Endothelial cell (in vitro differentiated cells): ENCODE measurements at regions not wholly inside any gene's neighbourhood (a gene's known extent, or its start where the extent isn't known, plus 50 kb on each side); places are given as distances from the start of the nearest gene placed in this dataset.

Experiments used
- DNase-seq: peaks from one replicate; pipeline ENCODE4 v3.0.0; 2021; ENCODE audit warnings: low spot score
- H3K27ac Mint-ChIP-seq: one replicate; pipeline ENCODE4 v1.8.0; 2021; ENCODE audit warnings: mixed read lengths, inconsistent platforms; ENCODE audit not compliant: unreplicated experiment
- H3K27me3 Mint-ChIP-seq: one replicate; pipeline ENCODE4 v1.8.0; 2021; ENCODE audit warnings: mild to moderate bottlenecking, moderate library complexity, mixed read lengths, inconsistent platforms; ENCODE audit not compliant: unreplicated experiment
- H3K36me3 Mint-ChIP-seq: one replicate; pipeline ENCODE4 v1.8.0; 2021; ENCODE audit warnings: mild to moderate bottlenecking, low read depth, mixed read lengths, inconsistent platforms; ENCODE audit not compliant: unreplicated experiment
- H3K4me1 Mint-ChIP-seq: one replicate; pipeline ENCODE4 v1.8.0; 2021; ENCODE audit warnings: mild to moderate bottlenecking, mixed read lengths, inconsistent platforms; ENCODE audit not compliant: unreplicated experiment
- H3K4me3 Mint-ChIP-seq: one replicate; pipeline ENCODE4 v1.8.0; 2021; ENCODE audit warnings: mild to moderate bottlenecking, mixed read lengths, inconsistent platforms; ENCODE audit not compliant: unreplicated experiment
- H3K9me3 Mint-ChIP-seq: one replicate; pipeline ENCODE4 v1.8.0; 2021; ENCODE audit warnings: mixed read lengths, inconsistent platforms; ENCODE audit not compliant: unreplicated experiment
- TF ChIP-seq, protein P1 (sequence below): fragments of 200-600 bp; sonication (generic); IDR thresholded peaks from one replicate; pipeline ENCODE4 v1.5.0; 2021; ENCODE audit warnings: antibody characterized with exemption; ENCODE audit not compliant: unreplicated experiment

DNA sequence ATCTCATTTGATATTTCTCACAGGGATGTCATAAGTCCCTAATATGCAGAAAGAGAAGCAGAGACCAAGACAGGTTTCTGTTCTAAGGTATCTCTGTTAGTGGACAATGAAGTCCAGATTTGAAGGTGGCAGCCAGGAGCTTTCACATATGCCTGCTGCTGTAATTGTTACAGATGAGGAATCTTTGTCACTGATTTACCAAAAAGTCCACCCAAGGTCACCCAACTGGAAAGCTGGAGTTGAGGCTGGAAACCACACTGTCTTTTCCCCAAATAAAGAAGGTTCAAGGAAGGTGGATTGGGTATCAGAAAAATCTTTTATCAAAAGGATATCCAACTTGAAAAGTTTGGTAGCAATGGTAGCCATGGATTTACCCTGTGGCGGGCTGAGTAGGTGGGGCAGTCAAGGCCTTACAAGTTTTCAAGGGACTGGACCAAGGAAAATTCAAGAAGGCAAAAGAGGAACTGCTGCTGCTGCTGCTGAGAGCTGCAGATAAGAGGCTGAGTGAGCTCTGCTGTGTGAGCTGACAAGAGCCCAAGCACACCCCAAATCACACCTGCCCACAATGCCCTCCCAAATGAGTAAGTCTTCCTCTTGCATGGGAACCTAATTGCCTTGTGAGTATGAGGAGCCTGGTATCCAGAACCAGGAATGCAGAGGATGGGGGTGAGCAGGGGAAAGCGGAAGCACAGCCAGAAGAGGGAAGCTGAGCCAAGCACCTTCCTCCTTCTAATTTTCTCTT, 241.2 kb downstream of the ANAPC1 start:
- peaks cover 9% of the 10 kb centered on the region for H3K27me3 Mint-ChIP-seq
- H3K27ac Mint-ChIP-seq = no peak overlapping the region
- peaks cover 9% of the 10 kb centered on the region for H3K9me3 Mint-ChIP-seq
- no peak overlapping the region for H3K4me3 Mint-ChIP-seq
- DNase-seq = no peak
- no peaks in the 10 kb centered on the region for H3K36me3 Mint-ChIP-seq
- no peaks in the 10 kb centered on the region for H3K4me1 Mint-ChIP-seq
- TF ChIP-seq, protein P1, sequence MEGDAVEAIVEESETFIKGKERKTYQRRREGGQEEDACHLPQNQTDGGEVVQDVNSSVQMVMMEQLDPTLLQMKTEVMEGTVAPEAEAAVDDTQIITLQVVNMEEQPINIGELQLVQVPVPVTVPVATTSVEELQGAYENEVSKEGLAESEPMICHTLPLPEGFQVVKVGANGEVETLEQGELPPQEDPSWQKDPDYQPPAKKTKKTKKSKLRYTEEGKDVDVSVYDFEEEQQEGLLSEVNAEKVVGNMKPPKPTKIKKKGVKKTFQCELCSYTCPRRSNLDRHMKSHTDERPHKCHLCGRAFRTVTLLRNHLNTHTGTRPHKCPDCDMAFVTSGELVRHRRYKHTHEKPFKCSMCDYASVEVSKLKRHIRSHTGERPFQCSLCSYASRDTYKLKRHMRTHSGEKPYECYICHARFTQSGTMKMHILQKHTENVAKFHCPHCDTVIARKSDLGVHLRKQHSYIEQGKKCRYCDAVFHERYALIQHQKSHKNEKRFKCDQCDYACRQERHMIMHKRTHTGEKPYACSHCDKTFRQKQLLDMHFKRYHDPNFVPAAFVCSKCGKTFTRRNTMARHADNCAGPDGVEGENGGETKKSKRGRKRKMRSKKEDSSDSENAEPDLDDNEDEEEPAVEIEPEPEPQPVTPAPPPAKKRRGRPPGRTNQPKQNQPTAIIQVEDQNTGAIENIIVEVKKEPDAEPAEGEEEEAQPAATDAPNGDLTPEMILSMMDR = no peak

DNA sequence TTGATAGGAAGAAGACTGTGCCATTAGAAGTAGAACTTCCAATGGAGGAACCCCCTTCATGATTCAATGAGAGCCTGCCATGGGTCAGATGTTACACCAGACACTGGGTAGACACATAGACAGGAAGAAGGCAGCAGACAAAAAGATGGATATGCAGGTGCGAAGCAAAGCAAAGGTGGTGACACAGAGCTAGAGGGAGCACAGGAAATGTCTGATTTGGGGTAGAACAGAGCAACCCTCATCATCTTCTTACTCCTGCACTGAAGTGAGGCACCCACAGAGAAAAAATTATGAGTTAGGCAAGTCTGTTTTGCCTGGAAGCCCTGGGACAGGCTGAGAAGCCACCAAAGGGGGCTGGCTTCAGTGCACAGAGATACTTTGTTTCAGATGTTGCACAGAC, 240.2 kb downstream of the ANAPC1 start:
- Mint-ChIP-seq H3K4me3 (no peak overlapping the region), H3K27me3 (peaks cover 9% of the 10 kb centered on the region), H3K36me3 (no peaks in the 10 kb centered on the region), H3K4me1 (no peaks in the 10 kb centered on the region), H3K9me3 (peaks cover 6% of the 10 kb centered on the region), H3K27ac (no peak overlapping the region)
- TF ChIP-seq, protein P1 = no peak
- DNase-seq = no peak

DNA sequence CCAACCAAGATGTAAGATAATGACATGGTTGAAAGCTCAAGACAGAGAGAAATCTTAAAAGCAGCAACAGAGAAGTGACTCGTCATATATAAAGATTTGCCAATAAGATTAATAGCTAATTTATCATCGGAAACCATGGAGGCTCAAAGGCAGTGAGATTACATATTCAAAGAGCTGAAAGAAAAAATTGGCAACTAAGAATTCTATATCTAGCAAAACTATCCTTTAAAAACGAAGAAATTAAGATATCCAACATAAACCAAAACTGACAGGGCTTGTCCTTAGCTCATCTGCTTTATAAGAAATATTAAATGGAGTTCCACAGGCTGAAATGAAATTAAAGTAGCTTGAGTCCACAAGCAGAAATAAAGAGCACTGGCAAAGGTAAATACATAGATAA, 236.6 kb downstream of the ANAPC1 start:
- Mint-ChIP-seq H3K27ac (no peak overlapping the region), H3K4me1 (no peaks in the 10 kb centered on the region), H3K36me3 (no peaks in the 10 kb centered on the region), H3K9me3 (no peaks in the 10 kb centered on the region), H3K4me3 (no peak overlapping the region), H3K27me3 (peaks cover 3% of the 10 kb centered on the region)
- TF ChIP-seq, protein P1 = no peak
- DNase-seq = no peak

DNA sequence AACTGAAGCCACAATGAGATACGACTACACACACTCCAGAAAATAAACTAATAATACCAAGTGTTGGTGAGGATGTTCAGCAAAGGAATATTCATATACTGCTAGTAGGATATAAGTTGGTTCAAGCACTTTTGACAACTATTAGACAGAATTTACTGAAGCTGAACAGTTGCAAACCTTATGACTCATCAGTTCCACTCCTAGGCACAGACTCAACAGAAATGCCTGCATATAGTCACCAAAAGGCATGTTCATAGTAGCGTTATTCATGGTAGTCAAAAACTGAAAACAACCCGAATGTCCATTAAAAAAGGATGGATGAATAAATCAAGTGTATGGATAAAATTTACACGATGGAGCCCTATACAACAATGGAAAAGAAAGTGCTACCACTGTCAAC, 232.0 kb downstream of the ANAPC1 start:
- Mint-ChIP-seq H3K9me3 (no peaks in the 10 kb centered on the region), H3K4me3 (no peak overlapping the region), H3K27me3 (peaks cover 3% of the 10 kb centered on the region)

DNA sequence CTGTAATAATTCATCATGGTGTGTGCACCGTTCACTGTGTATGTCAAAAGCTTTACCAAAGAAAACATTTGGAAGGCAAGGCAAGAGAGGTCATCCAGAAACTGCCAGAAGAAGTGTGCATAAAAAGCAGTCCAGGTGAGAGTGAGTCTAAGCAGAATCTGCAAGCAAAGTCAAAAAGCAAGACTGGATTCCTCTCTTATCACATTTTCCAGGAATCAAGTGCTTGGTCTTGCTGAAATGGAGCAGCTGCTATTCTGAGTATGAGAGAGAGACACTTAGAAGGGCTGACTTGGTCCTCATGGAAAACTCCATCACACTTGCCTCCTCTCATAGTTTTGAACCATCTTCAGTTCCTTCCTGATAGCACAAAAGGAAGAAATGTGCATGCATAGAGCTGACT, 231.3 kb downstream of the ANAPC1 start:
- H3K4me1 Mint-ChIP-seq = no peaks in the 10 kb centered on the region
- H3K27me3 Mint-ChIP-seq = peaks cover 3% of the 10 kb centered on the region
- TF ChIP-seq, protein P1 = no peak
- H3K4me3 Mint-ChIP-seq = no peak overlapping the region
- DNase-seq = no peak
- no peaks in the 10 kb centered on the region for H3K36me3 Mint-ChIP-seq
- no peak overlapping the region for H3K27ac Mint-ChIP-seq
- H3K9me3 Mint-ChIP-seq = no peaks in the 10 kb centered on the region

More for the DNA sequence above, 232.0 kb downstream of the ANAPC1 start:
- no peak for DNase-seq
- Mint-ChIP-seq H3K4me1 (no peaks in the 10 kb centered on the region), H3K36me3 (no peaks in the 10 kb centered on the region), H3K27ac (no peak overlapping the region)
- TF ChIP-seq, protein P1 = no peak
